Cardiac muscle cell (in vitro differentiated cells and primary cell): ENCODE measurements at regions not wholly inside any gene's neighbourhood (a gene's known extent, or its start where the extent isn't known, plus 50 kb on each side); places are given as distances from the start of the nearest gene placed in this dataset.
"Not testable (repeated sequence)": the region's sequence is repeated elsewhere in the genome, so short reads cannot be mapped to it uniquely, and the experiment has no call there.

ENCODE experiments used
- DNase-seq, 2 donors: peaks; one replicate each; pipeline versions ENCODE4 v3.0.0 to v3.0.0-alpha.2; 2010 to 2017; ENCODE audit warnings: low read depth in 1 of 2, low spot score in 1 of 2
- H3K27ac ChIP-seq: fragments of 200-600 bp; sonication (generic); 2 replicates; pipeline ENCODE4 v1.5.1; 2016
- H3K27me3 ChIP-seq: fragments of 200-600 bp; sonication (generic); 2 replicates; pipeline ENCODE4 v1.6.0; 2016; ENCODE audit warnings: control low read depth
- H3K36me3 ChIP-seq: fragments of 200-600 bp; sonication (generic); 2 replicates; pipeline ENCODE4 v1.5.1; 2016; ENCODE audit warnings: control low read depth
- H3K4me1 ChIP-seq: fragments of 200-600 bp; sonication (generic); 2 replicates; pipeline ENCODE4 v1.8.1; 2017; ENCODE audit warnings: low read depth, mild to moderate bottlenecking, mixed run types
- H3K4me3 ChIP-seq: fragments of 200-600 bp; sonication (generic); 2 replicates; pipeline ENCODE4 v1.5.1; 2016; ENCODE audit warnings: mild to moderate bottlenecking
- H3K9me3 ChIP-seq: fragments of 200-600 bp; sonication (generic); 2 replicates; pipeline ENCODE4 v1.5.1; 2017; ENCODE audit warnings: low read depth, mild to moderate bottlenecking, control low read depth
- CTCF ChIP-seq: IDR thresholded peaks from 2 replicates; pipeline ENCODE4 v1.5.1; 2012; ENCODE audit warnings: low read depth, mild to moderate bottlenecking, low read length

DNA sequence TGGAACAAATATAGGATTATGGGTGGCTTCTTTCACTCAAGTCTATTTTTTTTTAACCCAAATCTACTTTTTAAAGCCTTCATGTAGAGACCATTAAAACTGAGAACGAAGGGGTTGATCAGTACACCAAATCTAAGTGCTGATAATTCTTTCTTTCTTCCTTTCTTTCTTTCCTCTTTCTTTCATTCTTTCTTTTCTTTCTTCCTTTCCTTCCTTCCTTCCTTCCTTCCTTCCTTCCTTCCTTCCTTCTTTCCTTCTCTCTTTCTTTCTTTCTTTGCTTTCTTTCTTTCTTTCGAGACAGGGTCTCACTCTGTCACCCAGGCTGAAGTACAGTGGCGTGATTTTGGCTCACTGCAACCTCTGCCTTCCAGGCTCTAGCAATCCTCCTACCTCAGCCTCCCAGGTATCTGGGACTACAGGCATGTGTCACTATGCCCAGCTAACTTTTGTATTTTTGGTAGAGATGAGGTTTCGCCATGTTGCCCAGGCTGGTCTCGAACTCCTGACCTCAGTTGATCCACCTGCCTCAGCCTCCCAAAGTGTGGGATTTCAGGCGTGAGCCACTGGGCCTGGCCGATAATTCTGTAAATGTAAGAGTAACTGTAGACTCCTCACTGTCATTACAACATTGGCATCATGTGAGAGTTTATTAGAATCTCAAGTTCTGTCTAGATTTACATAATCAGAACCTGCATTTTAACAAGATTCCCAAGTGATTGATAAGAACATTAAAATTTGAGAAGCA is 236.4 kb downstream of the TFEC start:
- H3K27me3 ChIP-seq = no peaks in the 10 kb centered on the region
- H3K36me3 ChIP-seq = no peaks in the 10 kb centered on the region

DNA sequence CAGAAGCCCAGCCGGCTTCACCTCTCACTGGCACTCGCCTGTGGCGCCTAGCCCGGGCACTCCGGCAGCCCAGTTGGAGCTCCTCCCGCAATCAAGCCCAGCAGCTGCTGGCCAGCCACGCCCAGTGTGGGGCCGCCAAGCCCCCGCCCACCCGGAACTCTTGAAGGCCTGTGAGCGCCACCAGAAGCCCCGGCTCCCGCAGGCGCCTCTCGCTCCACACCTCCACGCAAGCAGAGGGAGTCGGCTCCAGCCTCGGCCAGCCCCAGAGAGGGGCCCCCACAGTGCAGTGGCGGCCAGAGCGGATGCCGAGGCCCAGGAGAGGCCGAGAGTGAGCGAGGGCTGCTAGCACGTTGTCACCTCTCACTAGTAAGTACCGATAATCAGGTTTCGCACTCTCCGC is 240.7 kb downstream of the TFEC start:
- Histone ChIP-seq H3K27me3 (no peaks in the 10 kb centered on the region), H3K4me1 (no peaks in the 10 kb centered on the region), H3K9me3 (no peaks in the 10 kb centered on the region), H3K4me3 (no peak overlapping the region), H3K27ac (no peak overlapping the region), H3K36me3 (no peaks in the 10 kb centered on the region)
- TF ChIP-seq CTCF = no peak
- no peak for DNase-seq

More for the DNA sequence above, 236.4 kb downstream of the TFEC start:
- Histone ChIP-seq H3K9me3 (no peaks in the 10 kb centered on the region), H3K27ac (no peak overlapping the region), H3K4me1 (no peaks in the 10 kb centered on the region), H3K4me3 (no peak overlapping the region)
- no peak for TF ChIP-seq CTCF
- no peak for DNase-seq

- H3K27ac ChIP-seq, DNase-seq, H3K4me1 ChIP-seq, H3K9me3 ChIP-seq, H3K4me3 ChIP-seq, H3K27me3 ChIP-seq, H3K36me3 ChIP-seq: not testable (repeated sequence)
These were observed 241.1 kb downstream of the TFEC start for GRCh38 chr7:115789473-115789872.

GRCh38 chr7:115782696-115783490 is 247.7 kb downstream of the TFEC start:
- Histone ChIP-seq H3K4me3 (no peak overlapping the region), H3K9me3 (no peaks in the 10 kb centered on the region), H3K27ac (no peak overlapping the region), H3K36me3 (no peaks in the 10 kb centered on the region), H3K4me1 (no peaks in the 10 kb centered on the region), H3K27me3 (no peaks in the 10 kb centered on the region)
- DNase-seq = peak in 1 of 2 donors; percentile 0
- TF ChIP-seq CTCF = no peak

- Histone ChIP-seq H3K36me3 (no peaks in the 10 kb centered on the region), H3K27me3 (no peaks in the 10 kb centered on the region), H3K4me1 (no peaks in the 10 kb centered on the region), H3K9me3 (no peaks in the 10 kb centered on the region), H3K4me3 (no peak overlapping the region), H3K27ac (no peak overlapping the region)
- TF ChIP-seq CTCF = no peak
- no peak for DNase-seq
These were observed 251.0 kb downstream of the TFEC start for GRCh38 chr7:115779561-115779960.

DNA sequence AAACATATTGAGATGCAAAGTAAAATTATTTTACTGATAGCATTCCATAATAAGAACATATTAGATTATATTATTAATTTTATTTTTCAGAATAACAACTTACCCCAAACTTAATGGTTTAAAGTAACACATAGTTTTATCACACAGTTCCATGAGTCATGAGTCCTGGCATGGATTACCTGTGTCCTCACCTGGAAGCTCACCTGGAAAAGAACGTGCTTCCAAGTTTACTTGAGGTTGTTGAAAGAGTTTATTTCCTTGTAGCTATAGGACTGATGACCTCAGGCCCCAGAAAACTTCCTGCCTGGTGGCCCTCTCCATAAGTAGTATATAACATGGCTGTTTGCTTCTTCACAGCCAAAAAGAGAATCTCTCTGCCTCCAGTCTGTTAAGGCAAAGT is 254.6 kb downstream of the TFEC start:
- no peaks in the 10 kb centered on the region for H3K27me3 ChIP-seq
- no peaks in the 10 kb centered on the region for H3K9me3 ChIP-seq
- no peaks in the 10 kb centered on the region for H3K36me3 ChIP-seq
- TF ChIP-seq CTCF = no peak
- H3K4me3 ChIP-seq = no peak overlapping the region
- no peak overlapping the region for H3K27ac ChIP-seq
- no peaks in the 10 kb centered on the region for H3K4me1 ChIP-seq
- no peak for DNase-seq
